LNCAP (cell line): ENCODE measurements at regions not wholly inside any gene's neighbourhood (a gene's known extent, or its start where the extent isn't known, plus 50 kb on each side); places are given as distances from the start of the nearest gene placed in this dataset.

Source experiments
- CTCF ChIP-seq: fragments of 450-650 bp; IDR thresholded peaks from 2 replicates; pipeline ENCODE4 v1.5.1; 2017; ENCODE audit warnings: mild to moderate bottlenecking

DNA sequence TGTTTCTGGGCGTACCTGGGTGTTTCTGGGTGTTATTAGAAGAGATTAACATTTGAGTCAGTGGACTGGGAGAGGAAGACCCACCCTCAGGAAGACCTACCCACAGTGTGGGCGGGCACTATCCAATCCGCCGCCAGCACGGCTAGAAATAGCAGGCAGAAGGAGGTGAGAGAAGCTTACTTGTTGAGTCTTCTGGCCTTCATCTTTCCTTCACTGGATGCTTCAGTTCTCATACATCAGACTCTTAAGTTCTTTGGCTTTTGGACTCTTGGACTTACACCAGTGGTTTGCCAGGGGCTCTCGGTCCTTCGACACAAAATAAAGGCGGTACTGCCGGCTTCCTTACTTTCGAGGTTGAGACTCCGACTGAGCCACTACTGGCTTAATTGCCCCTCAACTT lies 654.6 kb upstream of the CADM2 start:
- no peak for TF ChIP-seq CTCF

- no peak for TF ChIP-seq CTCF
Observed at GRCh38 chr3:84307339-84307738, 651.5 kb upstream of the CADM2 start.

DNA sequence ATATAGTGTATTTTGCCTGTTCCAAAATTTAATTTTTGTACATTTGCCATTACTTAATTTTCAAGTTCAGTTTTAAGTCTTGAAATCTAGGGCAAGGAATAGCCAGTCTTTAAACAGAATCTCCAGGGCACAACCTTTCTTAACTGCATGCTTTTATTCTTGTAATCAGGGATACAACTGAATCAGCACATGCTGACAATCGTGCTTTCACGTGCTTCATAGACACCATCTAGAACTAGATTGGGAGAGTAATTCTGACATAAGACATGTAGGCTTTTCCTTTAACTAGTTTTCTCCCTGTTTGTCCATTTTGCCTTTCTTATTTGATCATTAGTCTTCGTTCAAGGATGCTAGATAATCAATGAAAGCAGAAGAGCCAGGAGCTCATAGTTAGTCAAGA lies 650.4 kb upstream of the CADM2 start:
- no peak for TF ChIP-seq CTCF

DNA sequence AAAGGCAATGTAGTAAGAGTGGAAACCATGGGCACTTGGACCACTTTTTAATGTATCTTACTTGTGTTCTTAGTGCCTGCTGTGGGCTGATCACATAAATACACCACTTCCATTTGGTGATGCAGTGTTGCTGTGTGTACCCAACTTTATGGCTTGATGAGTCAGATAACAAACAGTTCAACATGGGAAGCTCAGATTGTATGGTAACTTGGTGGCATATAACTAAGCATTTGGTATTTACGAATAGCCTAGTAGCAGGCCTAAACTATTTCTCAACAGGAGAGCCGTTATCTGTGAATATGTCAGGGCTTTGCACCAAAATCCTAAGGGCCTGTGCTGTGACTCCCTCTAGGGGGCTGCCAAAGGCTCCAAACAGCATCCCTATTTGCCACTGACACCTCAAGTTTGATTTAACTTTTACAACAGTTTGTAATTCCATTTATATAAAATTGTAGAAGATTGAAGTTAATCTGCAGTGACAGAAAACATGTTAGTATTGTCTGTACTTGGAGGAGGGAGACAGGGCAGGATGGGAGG lies 640.4 kb upstream of the CADM2 start:
- peak; percentile 8; the same call in 1 of the 2 replicates for TF ChIP-seq CTCF
